Psoas muscle (tissue), 7 donors: ENCODE measurements at regions not wholly inside any gene's neighbourhood (a gene's known extent, or its start where the extent isn't known, plus 50 kb on each side); places are given as distances from the start of the nearest gene placed in this dataset.

Experiments
- ATAC-seq, 4 donors: fragments of 200-7000 bp; cut with Tn5 transposase; one replicate each; pipeline ENCODE4 v1.9.1; 2020; ENCODE audit warnings: moderate library complexity in 3 of 4, mild to moderate bottlenecking in 2 of 4
- DNase-seq, 2 donors: peaks; one replicate each; pipeline ENCODE4 v3.0.0-alpha.2; 2020
- H3K27ac ChIP-seq: fragments of 200-600 bp; one replicate; pipeline ENCODE4 v1.8.0; 2022
- H3K27me3 ChIP-seq, 3 donors: fragments of 200-600 bp in 1 of 3; one replicate each; pipeline versions ENCODE4 v1.6.1 to v1.8.0; 2013 to 2022; ENCODE audit warnings: low read length in 2 of 3, mild to moderate bottlenecking in 2 of 3, moderate library complexity in 1 of 3; ENCODE audit not compliant: insufficient read depth in 3 of 3
- H3K36me3 ChIP-seq, 2 donors: fragments of 200-600 bp in 1 of 2; one replicate each; pipeline versions ENCODE4 v1.6.1 to v1.8.0; 2013 to 2022; ENCODE audit warnings: low read depth in 1 of 2, mild to moderate bottlenecking in 1 of 2, moderate library complexity in 1 of 2; ENCODE audit not compliant: insufficient read depth in 1 of 2
- H3K4me1 ChIP-seq: fragments of 200-600 bp; one replicate; pipeline ENCODE4 v1.8.0; 2022
- H3K4me3 ChIP-seq: fragments of 200-600 bp; one replicate; pipeline ENCODE4 v1.8.0; 2022; ENCODE audit warnings: mild to moderate bottlenecking
- H3K9me3 ChIP-seq: fragments of 200-600 bp; one replicate; pipeline ENCODE4 v1.8.0; 2022
- WGBS, 3 donors: extraction: QIAGEN DNeasy Blood & Tissue Kit; methylation state at CpG; one replicate each; pipeline versions ENCODE4 v1.1.6 to v1.1.7; 2013; 5-methylcytosine and 5-hydroxymethylcytosine counted together
- intact Hi-C, 2 donors: fragments of 100-400 bp; cut with DNase I; formaldehyde crosslinking; loops; one replicate each; pipeline versions ENCODE4 v1.11.0 to v1.14.2; 2022
- TF ChIP-seq, protein P1 (sequence below): fragments of 200-600 bp; IDR thresholded peaks from one replicate; pipeline ENCODE4 v1.8.0; 2022; ENCODE audit warnings: antibody characterized with exemption
- donor health status: healthy with polysubstance abuse.
- donor health status: DM: no; HTN: no; CAD: no; lungs with moderate emphysema.
- donor health status: Bipolar disorder and iron deficiency.
- donor health status: healthy.
- donor health status: DM: yes; HTN: yes; CAD: no.
- donor health status: DM: no; HTN: no; CAD: no.
- donor health status: DM: yes; HTN: yes; CAD: no.

DNA sequence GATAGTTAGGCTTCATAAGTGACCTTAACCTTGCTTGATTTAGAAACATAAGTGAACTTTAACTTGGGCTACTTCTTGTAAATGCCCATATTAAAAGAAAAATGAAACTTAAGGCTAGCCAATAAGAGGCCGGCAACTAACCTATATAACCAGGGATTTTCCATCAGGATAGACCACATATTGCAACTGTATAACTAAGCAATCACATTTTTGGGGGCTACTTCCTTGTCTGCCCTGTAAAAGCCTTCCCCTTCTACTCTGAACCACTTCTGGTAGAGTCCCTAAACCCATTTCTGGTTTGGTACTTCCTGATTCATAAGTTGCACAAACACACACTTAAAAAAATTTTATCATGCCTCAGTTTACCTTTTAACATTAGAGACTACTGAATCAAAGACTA, 150.9 kb upstream of the UBE2E2 start:
- TF ChIP-seq, protein P1, sequence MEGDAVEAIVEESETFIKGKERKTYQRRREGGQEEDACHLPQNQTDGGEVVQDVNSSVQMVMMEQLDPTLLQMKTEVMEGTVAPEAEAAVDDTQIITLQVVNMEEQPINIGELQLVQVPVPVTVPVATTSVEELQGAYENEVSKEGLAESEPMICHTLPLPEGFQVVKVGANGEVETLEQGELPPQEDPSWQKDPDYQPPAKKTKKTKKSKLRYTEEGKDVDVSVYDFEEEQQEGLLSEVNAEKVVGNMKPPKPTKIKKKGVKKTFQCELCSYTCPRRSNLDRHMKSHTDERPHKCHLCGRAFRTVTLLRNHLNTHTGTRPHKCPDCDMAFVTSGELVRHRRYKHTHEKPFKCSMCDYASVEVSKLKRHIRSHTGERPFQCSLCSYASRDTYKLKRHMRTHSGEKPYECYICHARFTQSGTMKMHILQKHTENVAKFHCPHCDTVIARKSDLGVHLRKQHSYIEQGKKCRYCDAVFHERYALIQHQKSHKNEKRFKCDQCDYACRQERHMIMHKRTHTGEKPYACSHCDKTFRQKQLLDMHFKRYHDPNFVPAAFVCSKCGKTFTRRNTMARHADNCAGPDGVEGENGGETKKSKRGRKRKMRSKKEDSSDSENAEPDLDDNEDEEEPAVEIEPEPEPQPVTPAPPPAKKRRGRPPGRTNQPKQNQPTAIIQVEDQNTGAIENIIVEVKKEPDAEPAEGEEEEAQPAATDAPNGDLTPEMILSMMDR, result no peak
- no peak overlapping the region for H3K4me3 ChIP-seq
- no peaks in the 10 kb centered on the region for H3K27me3 ChIP-seq
- no peaks in the 10 kb centered on the region for H3K4me1 ChIP-seq
- no peak overlapping the region for H3K27ac ChIP-seq
- peaks cover 4% of the 10 kb centered on the region for H3K9me3 ChIP-seq
- 97 to 100% (median 99%) methylated on average over 1 of the region's 1 CpG for WGBS, 3 donors
- no peak for ATAC-seq
- intact Hi-C loops, result no loop called here
- no peak for DNase-seq
- H3K36me3 ChIP-seq, result no peaks in the 10 kb centered on the region

DNA sequence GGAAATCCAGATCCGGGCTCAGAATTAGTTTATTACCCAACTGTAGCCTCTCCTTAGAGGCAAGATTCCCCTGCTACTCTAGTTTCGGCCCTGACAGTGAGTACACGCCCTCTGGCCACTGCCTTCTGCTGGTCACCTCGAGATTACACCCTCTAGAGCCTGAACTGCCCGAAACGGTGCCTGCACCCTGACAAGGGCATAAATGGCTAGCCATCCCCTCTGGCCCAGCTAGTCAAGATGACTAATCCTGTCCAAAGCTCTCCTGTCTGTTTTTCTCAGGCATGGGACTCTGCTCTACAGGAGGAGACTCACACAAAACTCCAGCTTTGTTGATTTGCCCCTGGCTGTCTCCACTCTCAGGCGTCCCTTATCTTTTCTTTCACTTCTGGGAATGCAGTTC, 150.5 kb upstream of the UBE2E2 start:
- Histone ChIP-seq H3K36me3 (no peaks in the 10 kb centered on the region), H3K4me1 (no peaks in the 10 kb centered on the region), H3K27me3 (no peaks in the 10 kb centered on the region), H3K4me3 (no peak overlapping the region), H3K9me3 (peaks cover 3% of the 10 kb centered on the region), H3K27ac (no peak overlapping the region)
- TF ChIP-seq, protein P1, result no peak
- DNase-seq (no peak), ATAC-seq (no peak)
- WGBS, 3 donors, result 78 to 82% (median 82%) methylated on average over 7 of the region's 7 CpGs
- intact Hi-C loops, result no loop called here

GRCh38 chr3:23055733-23056376, 147.3 kb upstream of the UBE2E2 start:
- WGBS, 3 donors, result 74 to 91% (median 81%) methylated on average over 2 of the region's 2 CpGs
- Histone ChIP-seq H3K27me3 (no peaks in the 10 kb centered on the region), H3K9me3 (peaks cover 8% of the 10 kb centered on the region), H3K36me3 (no peaks in the 10 kb centered on the region), H3K4me3 (no peak overlapping the region), H3K27ac (no peak overlapping the region), H3K4me1 (no peaks in the 10 kb centered on the region)
- TF ChIP-seq, protein P1, result no peak
- DNase-seq, result no peak
- no peak for ATAC-seq
- intact Hi-C loops, result no loop called here

- 24 to 42% (median 39%) methylated on average over 1 of the region's 1 CpG for WGBS, 3 donors
- TF ChIP-seq, protein P1, result no peak
- no peak overlapping the region for H3K4me3 ChIP-seq
- peaks cover 15% of the 10 kb centered on the region for H3K4me1 ChIP-seq
- DNase-seq, result no peak
- H3K9me3 ChIP-seq, result peaks cover 5% of the 10 kb centered on the region
- no peaks in the 10 kb centered on the region for H3K36me3 ChIP-seq
- H3K27ac ChIP-seq, result no peak overlapping the region
- ATAC-seq, result peak; percentile 94 to 99 (median 96)
- H3K27me3 ChIP-seq, result no peaks in the 10 kb centered on the region
- intact Hi-C loops, result no loop called here
Observed at GRCh38 chr3:23062582-23062981, 140.5 kb upstream of the UBE2E2 start.

DNA sequence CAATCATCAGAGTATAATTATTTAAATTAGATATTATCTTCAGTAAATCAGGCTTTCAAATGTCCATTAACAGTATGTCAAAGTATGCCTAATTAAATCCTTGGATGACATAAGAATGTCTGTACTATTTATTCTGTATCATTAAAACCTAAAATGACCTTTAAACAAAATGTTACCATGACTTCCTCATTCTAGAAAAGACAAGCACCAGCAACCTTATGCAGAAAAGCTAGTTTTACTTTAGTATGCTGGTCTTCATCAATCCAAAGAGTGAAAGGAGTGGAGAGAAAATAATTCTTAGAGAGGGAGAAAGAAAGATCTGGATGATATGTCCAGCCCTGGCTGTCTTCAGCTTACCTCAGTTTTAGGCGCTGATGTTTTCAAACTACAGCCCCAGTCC, 140.1 kb upstream of the UBE2E2 start:
- WGBS, 3 donors, result 94 to 98% (median 95%) methylated on average over 1 of the region's 1 CpG
- DNase-seq (no peak), ATAC-seq (no peak)
- Histone ChIP-seq H3K36me3 (no peaks in the 10 kb centered on the region), H3K9me3 (peaks cover 1% of the 10 kb centered on the region), H3K4me1 (peaks cover 15% of the 10 kb centered on the region), H3K27ac (no peak overlapping the region), H3K4me3 (no peak overlapping the region), H3K27me3 (no peaks in the 10 kb centered on the region)
- intact Hi-C loops, result no loop called here
- TF ChIP-seq, protein P1, result no peak
